ENCODE measurements at regions not wholly inside any gene's neighbourhood (a gene's known extent, or its start where the extent isn't known, plus 50 kb on each side); places are given as distances from the start of the nearest gene placed in this dataset.

- TF ChIP-seq EP300 (IDR thresholded peaks at IDR 0.05) (no peak), POLR2A (IDR thresholded peaks at IDR 0.05) (no peak), CTCF (IDR thresholded peaks at IDR 0.05) (no peak)
- DNase-seq = no peak
- Histone ChIP-seq H3K4me1 (ENCODE audit: insufficient read depth) (no peaks in the 10 kb centered on the region), H3K9me3 (no peaks in the 10 kb centered on the region), H3K27me3 (no peaks in the 10 kb centered on the region), H3K36me3 (no peaks in the 10 kb centered on the region), H3K4me3 (no peak overlapping the region), H3K27ac (no peak overlapping the region)
- intact Hi-C loops (cut with DNase I) = no loop called here
These were observed 458.8 kb upstream of the LCORL start for GRCh38 chr4:18480342-18480741.

DNA sequence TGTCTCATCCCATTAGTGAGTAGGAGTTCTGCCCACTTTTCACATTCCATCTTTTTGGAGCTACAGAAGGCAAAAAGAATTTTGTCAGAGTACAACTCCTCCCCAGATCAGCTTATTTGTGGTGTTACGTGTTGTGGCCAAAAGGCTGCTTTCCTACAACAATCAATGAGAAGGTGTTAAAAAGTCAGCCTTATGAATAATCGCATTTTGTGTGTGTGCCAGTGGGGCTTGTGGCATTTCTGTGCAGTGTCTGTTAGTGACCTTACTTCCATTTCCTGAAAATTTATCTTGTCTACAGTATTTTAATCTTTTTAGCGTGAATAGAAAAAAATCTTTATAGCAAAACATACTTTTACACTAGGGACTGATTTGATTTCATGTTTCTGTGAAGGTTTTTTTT, 458.3 kb upstream of the LCORL start:
- Histone ChIP-seq H3K9me3 (no peaks in the 10 kb centered on the region), H3K36me3 (no peaks in the 10 kb centered on the region), H3K4me3 (no peak overlapping the region), H3K27ac (no peak overlapping the region), H3K27me3 (no peaks in the 10 kb centered on the region), H3K4me1 (ENCODE audit: insufficient read depth) (no peaks in the 10 kb centered on the region)
- intact Hi-C loops (cut with DNase I) = no loop called here
- no peak for DNase-seq
- TF ChIP-seq EP300 (IDR thresholded peaks at IDR 0.05) (no peak), POLR2A (IDR thresholded peaks at IDR 0.05) (no peak), CTCF (IDR thresholded peaks at IDR 0.05) (no peak)
- 60 to 75% (median 65%) methylated on average over 3 of the region's 3 CpGs for WGBS, 3 donors

GRCh38 chr4:18463987-18464559, 442.5 kb upstream of the LCORL start:
- H3K27ac ChIP-seq = no peak overlapping the region
- H3K36me3 ChIP-seq = no peaks in the 10 kb centered on the region
- H3K9me3 ChIP-seq = no peaks in the 10 kb centered on the region
- no peak overlapping the region for H3K4me3 ChIP-seq
- no peaks in the 10 kb centered on the region for H3K4me1 ChIP-seq (ENCODE audit: insufficient read depth)
- DNase-seq = no peak
- H3K27me3 ChIP-seq = no peaks in the 10 kb centered on the region
- intact Hi-C loops (cut with DNase I) = no loop called here
- 47 to 89% (median 81%) methylated on average over 4 of the region's 4 CpGs for WGBS, 3 donors
- no peak for TF ChIP-seq POLR2A (IDR thresholded peaks at IDR 0.05)

GRCh38 chr4:18458465-18458864, 436.9 kb upstream of the LCORL start:
- Histone ChIP-seq H3K27me3 (no peaks in the 10 kb centered on the region), H3K9me3 (no peaks in the 10 kb centered on the region), H3K36me3 (no peaks in the 10 kb centered on the region), H3K27ac (no peak overlapping the region), H3K4me1 (ENCODE audit: insufficient read depth) (no peaks in the 10 kb centered on the region), H3K4me3 (no peak overlapping the region)
- intact Hi-C loops (cut with DNase I) = no loop called here
- WGBS, 3 donors = 75 to 84% (median 79%) methylated on average over 3 of the region's 3 CpGs
- DNase-seq = no peak
- no peak for TF ChIP-seq EP300 (IDR thresholded peaks at IDR 0.05)
- no peak for TF ChIP-seq POLR2A (IDR thresholded peaks at IDR 0.05)
- TF ChIP-seq CTCF (IDR thresholded peaks at IDR 0.05) = no peak

- Histone ChIP-seq H3K4me3 (no peak overlapping the region), H3K27me3 (no peaks in the 10 kb centered on the region), H3K36me3 (no peaks in the 10 kb centered on the region), H3K9me3 (no peaks in the 10 kb centered on the region), H3K4me1 (ENCODE audit: insufficient read depth) (no peaks in the 10 kb centered on the region), H3K27ac (no peak overlapping the region)
- intact Hi-C loops (cut with DNase I) = no loop called here
- no peak for DNase-seq
- WGBS, 3 donors = 73 to 89% (median 82%) methylated on average over 3 of the region's 3 CpGs
- TF ChIP-seq POLR2A (IDR thresholded peaks at IDR 0.05) (no peak), EP300 (IDR thresholded peaks at IDR 0.05) (no peak), CTCF (IDR thresholded peaks at IDR 0.05) (no peak)
These were observed 432.8 kb upstream of the LCORL start for GRCh38 chr4:18454349-18454748.
